Left renal cortex interstitium (tissue), 4 donors: ENCODE measurements at regions not wholly inside any gene's neighbourhood (a gene's known extent, or its start where the extent isn't known, plus 50 kb on each side); places are given as distances from the start of the nearest gene placed in this dataset.

Source experiments
- DNase-seq, 4 donors: peaks; one replicate each; pipeline ENCODE4 v3.0.0-alpha.2; 2013; ENCODE audit warnings: low read depth in 4 of 4, low spot score in 2 of 4, missing footprints in 1 of 4

- DNase-seq: no peak
These were observed 115.9 kb downstream of the OMA1 start for GRCh38 chr1:58430421-58431275.

- DNase-seq: no peak
These were observed 119.6 kb downstream of the OMA1 start for GRCh38 chr1:58426918-58427317.

- DNase-seq: no peak
These were observed 124.1 kb downstream of the OMA1 start for GRCh38 chr1:58422436-58422835.

- DNase-seq: no peak
These were observed 128.0 kb downstream of the OMA1 start for GRCh38 chr1:58418283-58419228.

GRCh38 chr1:58412071-58412580 lies 134.4 kb downstream of the OMA1 start:
- DNase-seq: no peak

- DNase-seq: no peak
These were observed 136.6 kb downstream of the OMA1 start for GRCh38 chr1:58409890-58410289.

GRCh38 chr1:58409336-58409735 lies 137.2 kb downstream of the OMA1 start:
- DNase-seq: no peak

- DNase-seq: no peak
These were observed 140.0 kb downstream of the OMA1 start for GRCh38 chr1:58406301-58407071.

- DNase-seq: no peak
These were observed 140.9 kb downstream of the OMA1 start for GRCh38 chr1:58405660-58406059.

GRCh38 chr1:58403894-58404293 lies 142.6 kb downstream of the OMA1 start:
- no peak for DNase-seq

- DNase-seq: no peak
These were observed 144.1 kb downstream of the OMA1 start for GRCh38 chr1:58402444-58402843.

- DNase-seq: no peak
These were observed 144.5 kb downstream of the OMA1 start for GRCh38 chr1:58401991-58402390.

GRCh38 chr1:58399176-58399575 lies 147.3 kb downstream of the OMA1 start:
- no peak for DNase-seq

GRCh38 chr1:58398714-58399113 lies 147.8 kb downstream of the OMA1 start:
- no peak for DNase-seq

GRCh38 chr1:58397187-58397820 lies 149.2 kb downstream of the OMA1 start:
- DNase-seq: no peak

- DNase-seq: no peak
These were observed 150.4 kb downstream of the OMA1 start for GRCh38 chr1:58396150-58396549.

- no peak for DNase-seq
These were observed 151.2 kb downstream of the OMA1 start for GRCh38 chr1:58395355-58395754.

- no peak for DNase-seq
These were observed 154.4 kb downstream of the OMA1 start for GRCh38 chr1:58392083-58392482.

- DNase-seq: no peak
These were observed 155.0 kb downstream of the OMA1 start for GRCh38 chr1:58391514-58391913.

- no peak for DNase-seq
These were observed 155.5 kb downstream of the OMA1 start for GRCh38 chr1:58391056-58391455.
